ENCODE measurements at regions not wholly inside any gene's neighbourhood (a gene's known extent, or its start where the extent isn't known, plus 50 kb on each side); places are given as distances from the start of the nearest gene placed in this dataset.

GRCh38 chr12:9334041-9334692, 126.0 kb upstream of the PZP start:
- Histone ChIP-seq H3K4me1 (no peaks in the 10 kb centered on the region), H3K27ac (no peak overlapping the region), H3K9me3 (no peaks in the 10 kb centered on the region), H3K4me3 (no peak overlapping the region), H3K36me3 (ENCODE audit: low read depth, missing control alignments) (no peaks in the 10 kb centered on the region), H3K27me3 (no peaks in the 10 kb centered on the region)
- TF ChIP-seq, protein P1, sequence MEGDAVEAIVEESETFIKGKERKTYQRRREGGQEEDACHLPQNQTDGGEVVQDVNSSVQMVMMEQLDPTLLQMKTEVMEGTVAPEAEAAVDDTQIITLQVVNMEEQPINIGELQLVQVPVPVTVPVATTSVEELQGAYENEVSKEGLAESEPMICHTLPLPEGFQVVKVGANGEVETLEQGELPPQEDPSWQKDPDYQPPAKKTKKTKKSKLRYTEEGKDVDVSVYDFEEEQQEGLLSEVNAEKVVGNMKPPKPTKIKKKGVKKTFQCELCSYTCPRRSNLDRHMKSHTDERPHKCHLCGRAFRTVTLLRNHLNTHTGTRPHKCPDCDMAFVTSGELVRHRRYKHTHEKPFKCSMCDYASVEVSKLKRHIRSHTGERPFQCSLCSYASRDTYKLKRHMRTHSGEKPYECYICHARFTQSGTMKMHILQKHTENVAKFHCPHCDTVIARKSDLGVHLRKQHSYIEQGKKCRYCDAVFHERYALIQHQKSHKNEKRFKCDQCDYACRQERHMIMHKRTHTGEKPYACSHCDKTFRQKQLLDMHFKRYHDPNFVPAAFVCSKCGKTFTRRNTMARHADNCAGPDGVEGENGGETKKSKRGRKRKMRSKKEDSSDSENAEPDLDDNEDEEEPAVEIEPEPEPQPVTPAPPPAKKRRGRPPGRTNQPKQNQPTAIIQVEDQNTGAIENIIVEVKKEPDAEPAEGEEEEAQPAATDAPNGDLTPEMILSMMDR (IDR thresholded peaks at IDR 0.05) = no peak
- TF ChIP-seq POLR2A (IDR thresholded peaks at IDR 0.05) = no peak
- 82 to 88% methylated on average over 12 of the region's 12 CpGs for WGBS, 2 donors
- DNase-seq = no peak
- intact Hi-C loops (cut with DNase I; ENCODE audit: low total_unique reads) = no loop called here

- no peak for DNase-seq
- no peaks in the 10 kb centered on the region for H3K27me3 ChIP-seq
- H3K4me1 ChIP-seq = no peaks in the 10 kb centered on the region
- WGBS, 2 donors = 87 to 93% methylated on average over 4 of the region's 4 CpGs
- H3K9me3 ChIP-seq = no peaks in the 10 kb centered on the region
- TF ChIP-seq, protein P1 (IDR thresholded peaks at IDR 0.05) = no peak
- no peak for TF ChIP-seq POLR2A (IDR thresholded peaks at IDR 0.05)
- no peak overlapping the region for H3K4me3 ChIP-seq
- H3K27ac ChIP-seq = no peak overlapping the region
- no peaks in the 10 kb centered on the region for H3K36me3 ChIP-seq (ENCODE audit: low read depth, missing control alignments)
- intact Hi-C loops (cut with DNase I; ENCODE audit: low total_unique reads) = no loop called here
These were observed 125.0 kb upstream of the PZP start for GRCh38 chr12:9333161-9333560.

- Histone ChIP-seq H3K27ac (no peak overlapping the region), H3K36me3 (ENCODE audit: low read depth, missing control alignments) (no peaks in the 10 kb centered on the region), H3K4me3 (no peak overlapping the region), H3K27me3 (no peaks in the 10 kb centered on the region), H3K4me1 (no peaks in the 10 kb centered on the region), H3K9me3 (no peaks in the 10 kb centered on the region)
- intact Hi-C loops (cut with DNase I; ENCODE audit: low total_unique reads) = no loop called here
- no peak for DNase-seq
- no peak for TF ChIP-seq POLR2A (IDR thresholded peaks at IDR 0.05)
- TF ChIP-seq, protein P1 (IDR thresholded peaks at IDR 0.05) = no peak
- WGBS, 2 donors = 71 to 72% methylated on average over 4 of the region's 4 CpGs
These were observed 124.4 kb upstream of the PZP start for GRCh38 chr12:9332564-9332963.

GRCh38 chr12:9331218-9331626, 123.0 kb upstream of the PZP start:
- H3K27me3 ChIP-seq = no peaks in the 10 kb centered on the region
- H3K4me3 ChIP-seq = no peak overlapping the region
- intact Hi-C loops (cut with DNase I; ENCODE audit: low total_unique reads) = no loop called here
- H3K36me3 ChIP-seq (ENCODE audit: low read depth, missing control alignments) = no peaks in the 10 kb centered on the region
- no peaks in the 10 kb centered on the region for H3K9me3 ChIP-seq
- 11 to 19% methylated on average over 5 of the region's 5 CpGs for WGBS, 2 donors
- H3K4me1 ChIP-seq = no peaks in the 10 kb centered on the region
- TF ChIP-seq, protein P1 (IDR thresholded peaks at IDR 0.05) = peak; percentile 81 to 96 (median 82)
- no peak for TF ChIP-seq POLR2A (IDR thresholded peaks at IDR 0.05)
- H3K27ac ChIP-seq = no peak overlapping the region
- DNase-seq = peak; percentile 82

- no peaks in the 10 kb centered on the region for H3K4me1 ChIP-seq
- 85 to 93% methylated on average over 5 of the region's 5 CpGs for WGBS, 2 donors
These were observed 120.8 kb upstream of the PZP start for GRCh38 chr12:9329019-9329418.

More at GRCh38 chr12:9329019-9329418, 120.8 kb upstream of the PZP start:
- H3K27ac ChIP-seq = no peak overlapping the region
- no peaks in the 10 kb centered on the region for H3K36me3 ChIP-seq (ENCODE audit: low read depth, missing control alignments)
- DNase-seq = no peak
- intact Hi-C loops (cut with DNase I; ENCODE audit: low total_unique reads) = no loop called here
- H3K4me3 ChIP-seq = no peak overlapping the region
- H3K9me3 ChIP-seq = no peaks in the 10 kb centered on the region
- TF ChIP-seq, protein P1 (IDR thresholded peaks at IDR 0.05) = no peak
- no peak for TF ChIP-seq POLR2A (IDR thresholded peaks at IDR 0.05)
- H3K27me3 ChIP-seq = no peaks in the 10 kb centered on the region

Data from testis (tissue), 2 donors.